Neural cell (in vitro differentiated cells): ENCODE measurements at regions not wholly inside any gene's neighbourhood (a gene's known extent, or its start where the extent isn't known, plus 50 kb on each side); places are given as distances from the start of the nearest gene placed in this dataset.

Experiments used
- CTCF ChIP-seq: fragments of 450-650 bp; IDR thresholded peaks from 2 replicates; pipeline ENCODE4 v1.5.1; 2014; ENCODE audit warnings: antibody characterized with exemption, mild to moderate bottlenecking, moderate library complexity; ENCODE audit not compliant: poor library complexity, severe bottlenecking
- EP300 ChIP-seq: fragments of 450-650 bp; conservative IDR thresholded peaks from 2 replicates; pipeline ENCODE4 v1.6.1; 2014; ENCODE audit warnings: antibody characterized with exemption, mild to moderate bottlenecking, moderate library complexity; ENCODE audit not compliant: poor library complexity, severe bottlenecking
- EZH2 ChIP-seq: fragments of 200-600, 300-800 bp; shearing (Covaris generic), sonication (generic); IDR thresholded peaks from 2 replicates; pipeline ENCODE4 v1.6.1; 2014; ENCODE audit warnings: antibody characterized with exemption, low read length, borderline replicate concordance, mild to moderate bottlenecking; ENCODE audit not compliant: insufficient read depth, poor library complexity, severe bottlenecking
- MXI1 ChIP-seq: fragments of 450-650 bp; conservative IDR thresholded peaks from 2 replicates; pipeline ENCODE4 v1.6.1; 2014; ENCODE audit warnings: antibody characterized with exemption, mild to moderate bottlenecking; ENCODE audit not compliant: poor library complexity, severe bottlenecking
- POLR2AphosphoS5 ChIP-seq: IDR thresholded peaks from 2 replicates; pipeline ENCODE4 v1.6.1; 2012
- RAD21 ChIP-seq: fragments of 450-650 bp; conservative IDR thresholded peaks from 2 replicates; pipeline ENCODE4 v1.6.1; 2014; ENCODE audit warnings: antibody characterized with exemption, mild to moderate bottlenecking, moderate library complexity
- REST ChIP-seq: IDR thresholded peaks from 2 replicates; pipeline ENCODE4 v1.6.1; 2012; ENCODE audit warnings: borderline replicate concordance
- SMC3 ChIP-seq: fragments of 450-650 bp; conservative IDR thresholded peaks from 2 replicates; pipeline ENCODE4 v1.6.1; 2014; ENCODE audit warnings: antibody characterized with exemption, mild to moderate bottlenecking, moderate library complexity; ENCODE audit not compliant: poor library complexity
- TAF1 ChIP-seq: IDR thresholded peaks from 2 replicates; pipeline ENCODE4 v1.6.1; 2012; ENCODE audit warnings: low read depth

- TF ChIP-seq CTCF (no peak), POLR2AphosphoS5 (no peak), EZH2 (no peak), REST (no peak), RAD21 (no peak), MXI1 (no peak), TAF1 (no peak), EP300 (no peak), SMC3 (no peak)
Measured at GRCh38 chr6:144688713-144689112, 403.6 kb downstream of the UTRN start.
